ENCODE measurements at regions not wholly inside any gene's neighbourhood (a gene's known extent, or its start where the extent isn't known, plus 50 kb on each side); places are given as distances from the start of the nearest gene placed in this dataset.

GRCh38 chr14:98379830-98380229 is 892.2 kb downstream of the BCL11B start:
- no peak overlapping the region for H3K27ac ChIP-seq (replicated peaks)
- no peak for DNase-seq (ENCODE audit: low read depth in 1 of 2, low spot score in 1 of 2)
- H3K27me3 ChIP-seq (ENCODE audit: insufficient read depth, poor library complexity, severe bottlenecking) = no peaks in the 10 kb centered on the region
- TF ChIP-seq POLR2AphosphoS5 (IDR thresholded peaks at IDR 0.05; ENCODE audit: low read depth) (no peak), CTCF (IDR thresholded peaks at IDR 0.05; ENCODE audit: insufficient read depth, low read length) (no peak)
- no peak overlapping the region for H3K4me3 ChIP-seq (replicated peaks; ENCODE audit: insufficient read depth, low read length)

GRCh38 chr14:98382662-98383061 is 889.3 kb downstream of the BCL11B start:
- H3K27ac ChIP-seq (replicated peaks) = no peak overlapping the region
- no peaks in the 10 kb centered on the region for H3K27me3 ChIP-seq (ENCODE audit: insufficient read depth, poor library complexity, severe bottlenecking)
- TF ChIP-seq GABPA (IDR thresholded peaks at IDR 0.05; ENCODE audit: low read depth) (no peak), CTCF (IDR thresholded peaks at IDR 0.05; ENCODE audit: insufficient read depth, low read length) (no peak), POLR2AphosphoS5 (IDR thresholded peaks at IDR 0.05; ENCODE audit: low read depth) (no peak), SPI1 (IDR thresholded peaks at IDR 0.05; ENCODE audit: borderline replicate concordance, low read depth) (no peak), REST (IDR thresholded peaks at IDR 0.05; ENCODE audit: insufficient replicate concordance, low read depth) (no peak)

GRCh38 chr14:98385851-98386250 is 886.1 kb downstream of the BCL11B start:
- TF ChIP-seq SPI1 (IDR thresholded peaks at IDR 0.05; ENCODE audit: borderline replicate concordance, low read depth) (no peak), POLR2AphosphoS5 (IDR thresholded peaks at IDR 0.05; ENCODE audit: low read depth) (no peak), REST (IDR thresholded peaks at IDR 0.05; ENCODE audit: insufficient replicate concordance, low read depth) (no peak), GABPA (IDR thresholded peaks at IDR 0.05; ENCODE audit: low read depth) (no peak), CTCF (IDR thresholded peaks at IDR 0.05; ENCODE audit: insufficient read depth, low read length) (no peak)
- no peak for DNase-seq (ENCODE audit: low read depth in 1 of 2, low spot score in 1 of 2)
- Histone ChIP-seq H3K4me3 (replicated peaks; ENCODE audit: insufficient read depth, low read length) (no peak overlapping the region), H3K27ac (replicated peaks) (no peak overlapping the region), H3K27me3 (ENCODE audit: insufficient read depth, poor library complexity, severe bottlenecking) (no peaks in the 10 kb centered on the region)

More at GRCh38 chr14:98382662-98383061, 889.3 kb downstream of the BCL11B start:
- DNase-seq (ENCODE audit: low read depth in 1 of 2, low spot score in 1 of 2) = no peak
- H3K4me3 ChIP-seq (replicated peaks; ENCODE audit: insufficient read depth, low read length) = no peak overlapping the region

- H3K27ac ChIP-seq (replicated peaks) = no peak overlapping the region
- no peak for DNase-seq (ENCODE audit: low read depth in 1 of 2, low spot score in 1 of 2)
- TF ChIP-seq SPI1 (IDR thresholded peaks at IDR 0.05; ENCODE audit: borderline replicate concordance, low read depth) (no peak), POLR2AphosphoS5 (IDR thresholded peaks at IDR 0.05; ENCODE audit: low read depth) (no peak), GABPA (IDR thresholded peaks at IDR 0.05; ENCODE audit: low read depth) (no peak), REST (IDR thresholded peaks at IDR 0.05; ENCODE audit: insufficient replicate concordance, low read depth) (no peak), CTCF (IDR thresholded peaks at IDR 0.05; ENCODE audit: insufficient read depth, low read length) (no peak)
- H3K4me3 ChIP-seq (replicated peaks; ENCODE audit: insufficient read depth, low read length) = no peak overlapping the region
- no peaks in the 10 kb centered on the region for H3K27me3 ChIP-seq (ENCODE audit: insufficient read depth, poor library complexity, severe bottlenecking)
These were observed 880.9 kb downstream of the BCL11B start for GRCh38 chr14:98391061-98391460.
